HCT116 (cell line): ENCODE measurements at regions not wholly inside any gene's neighbourhood (a gene's known extent, or its start where the extent isn't known, plus 50 kb on each side); places are given as distances from the start of the nearest gene placed in this dataset.

ENCODE experiments used
- ATAC-seq: fragments of 200-7000 bp; cut with Tn5 transposase; 2 replicates; pipeline ENCODE4 v1.9.1; 2020; ENCODE audit warnings: mild to moderate bottlenecking, moderate library complexity
- BruUV-seq: library from RNA; stranded (reverse); fragments of 400-500 nt; replicated peaks from 2 replicates; lab custom pipeline; 2021; lab: Mats Ljungman, UMichigan
- CTCF ChIA-PET: fragments of 300-600 bp; sonication (Branson Sonifier 250); formaldehyde crosslinking; loops from one replicate; lab custom pipeline; 2021; ENCODE audit warnings: antibody characterized with exemption; lab: Charles Lee
- POLR2A ChIA-PET: fragments of 300-600, 350-600 bp; sonication (Branson Sonifier 250); formaldehyde crosslinking; loops from one replicate; lab custom pipeline; 2021; ENCODE audit warnings: antibody characterized with exemption; lab: Charles Lee
- RAD21 ChIA-PET, 2 experiments: fragments of 300-600 bp; sonication (Branson Sonifier 250); formaldehyde crosslinking; loops; one replicate each; lab custom pipeline; 2023; ENCODE audit warnings: low total read pairs in 2 of 2; ENCODE audit not compliant: uncharacterized antibody in 2 of 2, unreplicated experiment in 2 of 2, low non-redundant PET in 1 of 2; lab: Charles Lee
- DNase-seq: peaks from one replicate; pipeline ENCODE4 v3.0.0-alpha.2; 2010; ENCODE audit warnings: low read depth, low spot score
- H2AFZ ChIP-seq: fragments of 200-600 bp; shearing (Covaris generic), sonication (generic); 2 replicates; pipeline ENCODE4 v1.6.1; 2017; ENCODE audit warnings: low read depth, mixed run types, mixed read lengths, antibody characterized with exemption, low read length; ENCODE audit not compliant: poor library complexity, severe bottlenecking
- H3K27ac ChIP-seq: 2 replicates; pipeline ENCODE4 v1.5.1; 2012; ENCODE audit warnings: low read depth, low read length
- H3K27me3 ChIP-seq: fragments of 200-600 bp; sonication (generic); 2 replicates; pipeline ENCODE4 v1.6.1; 2016; ENCODE audit warnings: mixed run types, low read length, mixed read lengths; ENCODE audit not compliant: insufficient read depth
- H3K36me3 ChIP-seq, 2 experiments: fragments of 200-500 bp in 1 of 2; fragments of 200-600 bp in 1 of 2; sonication (Bioruptor generic) in 1 of 2; sonication (generic) in 1 of 2; 2 replicates each; pipeline versions ENCODE4 v1.5.1 to v1.6.1; 2014 to 2016; ENCODE audit warnings: low read length in 2 of 2, inconsistent platforms in 1 of 2, mixed read lengths in 1 of 2, mixed run types in 1 of 2; ENCODE audit not compliant: insufficient read depth in 2 of 2, control insufficient read depth in 1 of 2
- H3K4me1 ChIP-seq, 2 experiments: fragments of 200-600 bp in 1 of 2; sonication (generic) in 1 of 2; 2 replicates each; pipeline versions ENCODE4 v1.5.1 to v1.6.1; 2012 to 2017; ENCODE audit warnings: low read length in 2 of 2, inconsistent platforms in 1 of 2, mild to moderate bottlenecking in 1 of 2, mixed read lengths in 1 of 2, mixed run types in 1 of 2, moderate library complexity in 1 of 2; ENCODE audit not compliant: insufficient read depth in 2 of 2, control insufficient read depth in 1 of 2
- H3K4me2 ChIP-seq: fragments of 200-600 bp; sonication (generic); 2 replicates; pipeline ENCODE4 v1.6.1; 2017; ENCODE audit warnings: mixed run types, low read length, mixed read lengths
- H3K4me3 ChIP-seq, 2 experiments: fragments of 200-600 bp in 1 of 2; sonication (generic) in 1 of 2; replicated peaks in 1 of 2; 2 replicates each; pipeline ENCODE4 v1.5.1; 2011 to 2016; ENCODE audit warnings: low read length in 2 of 2, control low read depth in 1 of 2, low read depth in 1 of 2, mild to moderate bottlenecking in 1 of 2, mixed read lengths in 1 of 2, mixed run types in 1 of 2
- H3K79me2 ChIP-seq: fragments of 200-600 bp; sonication (generic); 2 replicates; pipeline ENCODE4 v1.6.1; 2017; ENCODE audit warnings: mild to moderate bottlenecking, mixed run types, low read length, moderate library complexity, mixed read lengths; ENCODE audit not compliant: insufficient read depth
- H3K9ac ChIP-seq: fragments of 200-600 bp; sonication (generic); 2 replicates; pipeline ENCODE4 v1.6.1; 2016; ENCODE audit warnings: low read length, mixed read lengths
- H3K9me2 ChIP-seq: fragments of 200-600 bp; sonication (generic), shearing (Covaris generic); 2 replicates; pipeline ENCODE4 v1.6.1; 2017; ENCODE audit warnings: mixed run types, mild to moderate bottlenecking, moderate library complexity; ENCODE audit not compliant: insufficient read depth
- H3K9me3 ChIP-seq, 2 experiments: fragments of 200-500 bp in 1 of 2; fragments of 200-600 bp in 1 of 2; sonication (Bioruptor generic) in 1 of 2; sonication (generic) in 1 of 2; 2 replicates each; pipeline ENCODE4 v1.6.1; 2014 to 2017; ENCODE audit warnings: low read length in 2 of 2, mixed read lengths in 2 of 2, inconsistent platforms in 1 of 2, low read depth in 1 of 2, mild to moderate bottlenecking in 1 of 2, mixed run types in 1 of 2, moderate library complexity in 1 of 2; ENCODE audit not compliant: control insufficient read depth in 1 of 2, insufficient read depth in 1 of 2
- H4K20me1 ChIP-seq: fragments of 200-600 bp; sonication (generic), shearing (Covaris generic); 2 replicates; pipeline ENCODE4 v1.6.1; 2017; ENCODE audit warnings: mixed run types, mild to moderate bottlenecking, moderate library complexity; ENCODE audit not compliant: insufficient read depth
- CBX3 ChIP-seq: IDR thresholded peaks from 2 replicates; pipeline ENCODE4 v1.6.1; 2012; ENCODE audit warnings: low read depth
- CEBPB ChIP-seq: IDR thresholded peaks from 2 replicates; pipeline ENCODE4 v1.6.1; 2012; ENCODE audit warnings: low read depth
- CTCF ChIP-seq, 3 experiments: fragments of 200-600 bp in 1 of 3; sonication (generic) in 1 of 3; IDR thresholded peaks in 2 of 3; conservative IDR thresholded peaks in 1 of 3; 2 replicates each; pipeline ENCODE4 v1.5.1; 2012 to 2017; ENCODE audit warnings: low read depth in 2 of 3, low read length in 2 of 3, antibody characterized with exemption in 1 of 3, borderline replicate concordance in 1 of 3, control low read depth in 1 of 3, mild to moderate bottlenecking in 1 of 3, mixed read lengths in 1 of 3, mixed run types in 1 of 3, moderate library complexity in 1 of 3; ENCODE audit not compliant: insufficient read depth in 1 of 3
- EGR1 ChIP-seq: IDR thresholded peaks from 2 replicates; pipeline ENCODE4 v1.6.1; 2012; ENCODE audit warnings: low read depth
- EZH2phosphoT487 ChIP-seq: fragments of 200-600 bp; IDR thresholded peaks from 2 replicates; pipeline ENCODE4 v1.6.1; 2018; ENCODE audit warnings: antibody characterized with exemption, borderline replicate concordance
- FOSL1 ChIP-seq: IDR thresholded peaks from 2 replicates; pipeline ENCODE4 v1.6.1; 2012; ENCODE audit warnings: low read depth
- JUND ChIP-seq: IDR thresholded peaks from 2 replicates; pipeline ENCODE4 v1.6.1; 2012
- POLR2A ChIP-seq: IDR thresholded peaks from 2 replicates; pipeline ENCODE4 v1.7.0; 2011; ENCODE audit warnings: borderline replicate concordance; ENCODE audit not compliant: insufficient read depth, insufficient read length; ENCODE audit errors: extremely low read depth
- POLR2AphosphoS5 ChIP-seq: IDR thresholded peaks from 2 replicates; pipeline ENCODE4 v1.6.1; 2011; ENCODE audit warnings: mild to moderate bottlenecking, low read depth, low read length, moderate library complexity
- RAD21 ChIP-seq: IDR thresholded peaks from 2 replicates; pipeline ENCODE4 v1.6.1; 2012; ENCODE audit warnings: low read depth, mild to moderate bottlenecking
- SIN3A ChIP-seq: IDR thresholded peaks from 2 replicates; pipeline ENCODE4 v1.6.1; 2012; ENCODE audit warnings: low read depth
- SP1 ChIP-seq: IDR thresholded peaks from 2 replicates; pipeline ENCODE4 v1.6.1; 2012; ENCODE audit warnings: low read depth
- SRF ChIP-seq: IDR thresholded peaks from 2 replicates; pipeline ENCODE4 v1.6.1; 2012; ENCODE audit warnings: low read depth
- ZFX ChIP-seq: fragments of 450-650 bp; IDR thresholded peaks from 2 replicates; pipeline ENCODE4 v1.6.1; 2017
- ZNF274 ChIP-seq: fragments of 200-500 bp; sonication (Bioruptor generic); IDR thresholded peaks from 2 replicates; pipeline ENCODE4 v1.6.1; 2014; ENCODE audit warnings: mild to moderate bottlenecking, low read depth, low read length, inconsistent platforms
- intact Hi-C: fragments of 100-400 bp; cut with micrococcal nuclease; formaldehyde crosslinking; loops from 2 replicates; pipeline ENCODE4 v1.10.0; 2022
- TF ChIP-seq, protein P1 (sequence below): IDR thresholded peaks from 2 replicates; pipeline ENCODE4 v1.6.1; 2012
- TF ChIP-seq, protein P2 (sequence below): IDR thresholded peaks from 2 replicates; pipeline ENCODE4 v1.6.1; 2012
- TF ChIP-seq, protein P3 (sequence below): IDR thresholded peaks from 2 replicates; pipeline ENCODE4 v1.6.1; 2011; ENCODE audit warnings: mild to moderate bottlenecking, low read length, moderate library complexity; ENCODE audit not compliant: insufficient replicate concordance; ENCODE audit errors: extremely low read depth

- ChIA-PET POLR2A (no interaction called here), CTCF (no interaction called here), RAD21 (no interaction called here)
- H3K36me3 ChIP-seq = no peaks in the 10 kb centered on the region
- TF ChIP-seq, protein P1, sequence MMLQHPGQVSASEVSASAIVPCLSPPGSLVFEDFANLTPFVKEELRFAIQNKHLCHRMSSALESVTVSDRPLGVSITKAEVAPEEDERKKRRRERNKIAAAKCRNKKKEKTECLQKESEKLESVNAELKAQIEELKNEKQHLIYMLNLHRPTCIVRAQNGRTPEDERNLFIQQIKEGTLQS = no peak
- TF ChIP-seq CEBPB = no peak
- TF ChIP-seq POLR2AphosphoS5 = no peak
- TF ChIP-seq JUND = no peak
- TF ChIP-seq SIN3A = no peak
- TF ChIP-seq, protein P2, sequence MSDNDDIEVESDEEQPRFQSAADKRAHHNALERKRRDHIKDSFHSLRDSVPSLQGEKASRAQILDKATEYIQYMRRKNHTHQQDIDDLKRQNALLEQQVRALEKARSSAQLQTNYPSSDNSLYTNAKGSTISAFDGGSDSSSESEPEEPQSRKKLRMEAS = no peak
- no peak for TF ChIP-seq EZH2phosphoT487
- TF ChIP-seq CBX3 = no peak
- no peak for TF ChIP-seq RAD21
- TF ChIP-seq POLR2A = no peak
- TF ChIP-seq EGR1 = no peak
- no peak for TF ChIP-seq SRF
- no peak for TF ChIP-seq FOSL1
- TF ChIP-seq ZNF274 = no peak
- no peak for TF ChIP-seq ZFX
- no peak for TF ChIP-seq CTCF (IDR thresholded peaks at IDR 0.05 in 2 of 3, conservative IDR thresholded peaks at IDR 0.05 in 1 of 3; ENCODE audit: borderline replicate concordance in 1 of 3, insufficient read depth in 1 of 3, low read depth in 2 of 3, low read length in 2 of 3)
- TF ChIP-seq, protein P3, sequence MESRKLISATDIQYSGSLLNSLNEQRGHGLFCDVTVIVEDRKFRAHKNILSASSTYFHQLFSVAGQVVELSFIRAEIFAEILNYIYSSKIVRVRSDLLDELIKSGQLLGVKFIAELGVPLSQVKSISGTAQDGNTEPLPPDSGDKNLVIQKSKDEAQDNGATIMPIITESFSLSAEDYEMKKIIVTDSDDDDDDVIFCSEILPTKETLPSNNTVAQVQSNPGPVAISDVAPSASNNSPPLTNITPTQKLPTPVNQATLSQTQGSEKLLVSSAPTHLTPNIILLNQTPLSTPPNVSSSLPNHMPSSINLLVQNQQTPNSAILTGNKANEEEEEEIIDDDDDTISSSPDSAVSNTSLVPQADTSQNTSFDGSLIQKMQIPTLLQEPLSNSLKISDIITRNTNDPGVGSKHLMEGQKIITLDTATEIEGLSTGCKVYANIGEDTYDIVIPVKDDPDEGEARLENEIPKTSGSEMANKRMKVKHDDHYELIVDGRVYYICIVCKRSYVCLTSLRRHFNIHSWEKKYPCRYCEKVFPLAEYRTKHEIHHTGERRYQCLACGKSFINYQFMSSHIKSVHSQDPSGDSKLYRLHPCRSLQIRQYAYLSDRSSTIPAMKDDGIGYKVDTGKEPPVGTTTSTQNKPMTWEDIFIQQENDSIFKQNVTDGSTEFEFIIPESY = no peak
- no peak for TF ChIP-seq SP1
- H2AFZ ChIP-seq = no peak overlapping the region
- ATAC-seq (no peak), DNase-seq (no peak)
- no peak overlapping the region for H3K4me3 ChIP-seq
- no peaks in the 10 kb centered on the region for H3K9me3 ChIP-seq
- H3K27me3 ChIP-seq = no peaks in the 10 kb centered on the region
- no peak overlapping the region for H3K27ac ChIP-seq
- no peak overlapping the region for H3K9ac ChIP-seq
- H3K4me2 ChIP-seq = no peak overlapping the region
- H3K4me1 ChIP-seq = 0 out of 4 replicates have a peak, but pooled peaks cover 0 to 6% of the 10 kb centered on the region in 2 experiments
- BruUV-seq = no TSS peak
- H4K20me1 ChIP-seq = no peaks in the 10 kb centered on the region
- no peaks in the 10 kb centered on the region for H3K79me2 ChIP-seq
- intact Hi-C loops = no loop called here
- H3K9me2 ChIP-seq = no peaks in the 10 kb centered on the region
Observed at GRCh38 chr13:33341861-33342452, 56.4 kb upstream of the STARD13 start.
